Skeletal muscle tissue (tissue), 3 donors: ENCODE measurements at regions not wholly inside any gene's neighbourhood (a gene's known extent, or its start where the extent isn't known, plus 50 kb on each side); places are given as distances from the start of the nearest gene placed in this dataset.

Source experiments
- H3K27ac ChIP-seq: one replicate; pipeline ENCODE4 v1.7.0; 2013; ENCODE audit warnings: mild to moderate bottlenecking, low read depth, low read length, inconsistent platforms
- H3K27me3 ChIP-seq, 3 donors: one replicate each; pipeline ENCODE4 v1.7.0; 2013; ENCODE audit warnings: low read length in 3 of 3; ENCODE audit not compliant: control insufficient read depth in 3 of 3, insufficient read depth in 3 of 3
- H3K36me3 ChIP-seq, 3 donors: one replicate each; pipeline ENCODE4 v1.7.0; 2013; ENCODE audit warnings: low read length in 3 of 3; ENCODE audit not compliant: control insufficient read depth in 3 of 3, insufficient read depth in 3 of 3
- H3K4me1 ChIP-seq, 3 donors: one replicate each; pipeline ENCODE4 v1.7.0; 2013; ENCODE audit warnings: low read length in 3 of 3, mild to moderate bottlenecking in 3 of 3; ENCODE audit not compliant: control insufficient read depth in 3 of 3, insufficient read depth in 3 of 3
- H3K4me3 ChIP-seq, 3 donors: one replicate each; pipeline ENCODE4 v1.7.0; 2013; ENCODE audit warnings: low read length in 3 of 3
- H3K9ac ChIP-seq, 3 donors: one replicate each; pipeline ENCODE4 v1.7.0; 2013; ENCODE audit warnings: low read length in 3 of 3, mild to moderate bottlenecking in 3 of 3, moderate library complexity in 2 of 3, low read depth in 1 of 3
- H3K9me3 ChIP-seq, 3 donors: one replicate each; pipeline ENCODE4 v1.7.0; 2013; ENCODE audit warnings: low read length in 3 of 3; ENCODE audit not compliant: control insufficient read depth in 3 of 3
- donor health status: Osteomylitis.

- H3K27me3 ChIP-seq: no peaks in the 10 kb centered on the region
- H3K27ac ChIP-seq: no peak overlapping the region
- no peaks in the 10 kb centered on the region for H3K36me3 ChIP-seq
- no peaks in the 10 kb centered on the region for H3K4me1 ChIP-seq
- no peak overlapping the region for H3K4me3 ChIP-seq
- no peaks in the 10 kb centered on the region for H3K9me3 ChIP-seq
- no peak overlapping the region for H3K9ac ChIP-seq
Observed at GRCh38 chr3:86178095-86178494, 812.9 kb downstream of the VGLL3 start.

GRCh38 chr3:86176445-86176784 is 814.5 kb downstream of the VGLL3 start:
- no peak overlapping the region for H3K4me3 ChIP-seq
- no peak overlapping the region for H3K9ac ChIP-seq
- no peaks in the 10 kb centered on the region for H3K4me1 ChIP-seq
- no peaks in the 10 kb centered on the region for H3K36me3 ChIP-seq
- H3K27ac ChIP-seq: no peak overlapping the region
- H3K9me3 ChIP-seq: no peaks in the 10 kb centered on the region
- no peaks in the 10 kb centered on the region for H3K27me3 ChIP-seq

GRCh38 chr3:86175593-86176444 is 815.1 kb downstream of the VGLL3 start:
- H3K4me3 ChIP-seq: no peak overlapping the region
- H3K36me3 ChIP-seq: no peaks in the 10 kb centered on the region
- H3K4me1 ChIP-seq: no peaks in the 10 kb centered on the region
- H3K27me3 ChIP-seq: no peaks in the 10 kb centered on the region
- no peak overlapping the region for H3K9ac ChIP-seq
- H3K9me3 ChIP-seq: no peaks in the 10 kb centered on the region
- H3K27ac ChIP-seq: no peak overlapping the region

GRCh38 chr3:86175051-86175536 is 815.9 kb downstream of the VGLL3 start:
- Histone ChIP-seq H3K27ac (no peak overlapping the region), H3K27me3 (no peaks in the 10 kb centered on the region), H3K4me1 (no peaks in the 10 kb centered on the region), H3K36me3 (no peaks in the 10 kb centered on the region), H3K4me3 (no peak overlapping the region), H3K9ac (no peak overlapping the region), H3K9me3 (no peaks in the 10 kb centered on the region)

- no peaks in the 10 kb centered on the region for H3K36me3 ChIP-seq
- no peak overlapping the region for H3K9ac ChIP-seq
- no peaks in the 10 kb centered on the region for H3K9me3 ChIP-seq
- H3K27me3 ChIP-seq: no peaks in the 10 kb centered on the region
- no peak overlapping the region for H3K27ac ChIP-seq
- H3K4me1 ChIP-seq: no peaks in the 10 kb centered on the region
- H3K4me3 ChIP-seq: no peak overlapping the region
Observed at GRCh38 chr3:86173401-86173800, 817.5 kb downstream of the VGLL3 start.

GRCh38 chr3:86168512-86168911 is 822.4 kb downstream of the VGLL3 start:
- Histone ChIP-seq H3K27me3 (no peaks in the 10 kb centered on the region), H3K4me3 (no peak overlapping the region), H3K9ac (no peak overlapping the region), H3K36me3 (no peaks in the 10 kb centered on the region), H3K27ac (no peak overlapping the region), H3K9me3 (no peaks in the 10 kb centered on the region), H3K4me1 (no peaks in the 10 kb centered on the region)

- Histone ChIP-seq H3K27ac (no peak overlapping the region), H3K4me1 (no peaks in the 10 kb centered on the region), H3K36me3 (no peaks in the 10 kb centered on the region), H3K9me3 (no peaks in the 10 kb centered on the region), H3K27me3 (no peaks in the 10 kb centered on the region), H3K9ac (no peak overlapping the region), H3K4me3 (no peak overlapping the region)
Observed at GRCh38 chr3:86162521-86162920, 828.4 kb downstream of the VGLL3 start.

GRCh38 chr3:86161493-86161892 is 829.5 kb downstream of the VGLL3 start:
- Histone ChIP-seq H3K27me3 (no peaks in the 10 kb centered on the region), H3K9ac (no peak overlapping the region), H3K9me3 (no peaks in the 10 kb centered on the region), H3K27ac (no peak overlapping the region), H3K4me3 (no peak overlapping the region), H3K36me3 (no peaks in the 10 kb centered on the region), H3K4me1 (no peaks in the 10 kb centered on the region)

- H3K27me3 ChIP-seq: no peaks in the 10 kb centered on the region
- H3K4me1 ChIP-seq: no peaks in the 10 kb centered on the region
- no peak overlapping the region for H3K27ac ChIP-seq
- no peaks in the 10 kb centered on the region for H3K36me3 ChIP-seq
- H3K9me3 ChIP-seq: no peaks in the 10 kb centered on the region
- no peak overlapping the region for H3K9ac ChIP-seq
- H3K4me3 ChIP-seq: no peak overlapping the region
Observed at GRCh38 chr3:86152620-86153019, 838.3 kb downstream of the VGLL3 start.

GRCh38 chr3:86149054-86149453 is 841.9 kb downstream of the VGLL3 start:
- H3K9ac ChIP-seq: no peak overlapping the region
- no peaks in the 10 kb centered on the region for H3K36me3 ChIP-seq
- no peak overlapping the region for H3K4me3 ChIP-seq
- H3K9me3 ChIP-seq: no peaks in the 10 kb centered on the region
- H3K4me1 ChIP-seq: no peaks in the 10 kb centered on the region
- H3K27ac ChIP-seq: no peak overlapping the region
- no peaks in the 10 kb centered on the region for H3K27me3 ChIP-seq
